GM10266 (cell line): ENCODE measurements at regions not wholly inside any gene's neighbourhood (a gene's known extent, or its start where the extent isn't known, plus 50 kb on each side); places are given as distances from the start of the nearest gene placed in this dataset.
A peak's percentile ranks its signal among the peaks of the same experiment; 100 is the strongest.

Experiments
- DNase-seq: peaks from one replicate; pipeline ENCODE4 v3.0.0; 2012; ENCODE audit errors: extremely low spot score
- CTCF ChIP-seq: IDR thresholded peaks from 2 replicates; pipeline ENCODE4 v1.5.1; 2012; ENCODE audit warnings: mild to moderate bottlenecking, low read depth; ENCODE audit not compliant: control insufficient read depth, insufficient read depth; ENCODE audit errors: missing control alignments

DNA sequence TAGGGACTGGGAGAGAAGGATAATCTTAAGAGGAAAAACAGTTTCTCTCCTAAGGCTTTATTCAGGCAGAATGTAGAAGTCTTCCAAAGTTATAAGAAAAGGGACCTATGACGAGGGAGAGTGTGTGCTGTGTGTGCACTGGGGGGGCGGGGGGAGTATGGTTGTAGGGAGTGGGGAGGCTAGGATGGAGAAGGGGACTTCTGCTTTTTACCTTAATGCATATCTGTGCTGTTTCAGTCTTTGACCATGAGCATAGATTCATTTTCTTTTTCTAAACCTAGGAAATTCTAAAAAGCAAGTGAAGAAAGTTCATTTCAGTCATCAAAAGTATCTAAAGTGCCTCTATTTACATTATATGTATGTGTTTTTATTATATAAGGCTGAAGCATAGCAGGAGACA lies 52.6 kb upstream of the RASA2 start:
- TF ChIP-seq CTCF = no peak
- peak; percentile 33 for DNase-seq

DNA sequence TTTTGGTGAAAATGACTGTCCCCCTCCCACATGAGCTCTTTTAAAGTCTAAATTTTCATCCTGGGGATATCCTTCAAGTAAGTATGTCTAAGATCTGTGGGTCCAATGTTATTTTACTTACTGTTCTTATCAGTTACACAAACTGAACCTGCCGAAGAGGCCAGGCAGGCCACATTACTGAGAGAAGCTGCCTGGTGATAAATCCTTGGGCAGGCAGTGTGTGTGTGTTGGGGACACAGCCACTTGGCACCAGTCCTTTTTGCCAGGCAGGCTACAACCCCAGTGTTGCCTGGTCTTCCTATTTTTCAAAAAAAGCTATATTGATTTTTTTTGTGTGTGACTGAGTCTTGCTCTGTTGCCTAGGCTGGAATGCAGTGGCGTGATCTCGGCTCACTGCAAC lies 50.6 kb upstream of the RASA2 start:
- DNase-seq = no peak
- TF ChIP-seq CTCF = no peak
